GM18907 (cell line): ENCODE measurements at regions not wholly inside any gene's neighbourhood (a gene's known extent, or its start where the extent isn't known, plus 50 kb on each side); places are given as distances from the start of the nearest gene placed in this dataset.
"Not testable (repeated sequence)": the region's sequence is repeated elsewhere in the genome, so short reads cannot be mapped to it uniquely, and the experiment has no call there.

Experiments
- ATAC-seq: cut with Tn5 transposase; IDR thresholded peaks from one replicate; pipeline ENCODE4 v1.9.1; 2021; ENCODE audit warnings: mild to moderate bottlenecking, moderate library complexity; ENCODE audit not compliant: unreplicated experiment

GRCh38 chrX:51148848-51149247, 183.8 kb upstream of the NUDT10 start:
- no peak for ATAC-seq

- no peak for ATAC-seq
Observed at GRCh38 chrX:51151734-51152133, 180.9 kb upstream of the NUDT10 start.

- no peak for ATAC-seq
Observed at GRCh38 chrX:51155157-51155556, 177.5 kb upstream of the NUDT10 start.

- ATAC-seq, result no peak
Observed at GRCh38 chrX:51155566-51155965, 177.1 kb upstream of the NUDT10 start.

- ATAC-seq, result no peak
Observed at GRCh38 chrX:51158231-51158630, 174.4 kb upstream of the NUDT10 start.

GRCh38 chrX:51159378-51159777, 173.2 kb upstream of the NUDT10 start:
- not testable (repeated sequence) for ATAC-seq

- no peak for ATAC-seq
Observed at GRCh38 chrX:51163730-51164129, 168.9 kb upstream of the NUDT10 start.

- not testable (repeated sequence) for ATAC-seq
Observed at GRCh38 chrX:51178356-51178900, 154.2 kb upstream of the NUDT10 start.

GRCh38 chrX:51179805-51180204, 152.8 kb upstream of the NUDT10 start:
- not testable (repeated sequence) for ATAC-seq

GRCh38 chrX:51182545-51182944, 150.1 kb upstream of the NUDT10 start:
- no peak for ATAC-seq

- ATAC-seq, result no peak
Observed at GRCh38 chrX:51192104-51192503, 140.5 kb upstream of the NUDT10 start.

- ATAC-seq, result no peak
Observed at GRCh38 chrX:51215266-51215665, 117.4 kb upstream of the NUDT10 start.

GRCh38 chrX:51215856-51216255, 116.8 kb upstream of the NUDT10 start:
- ATAC-seq, result no peak

- no peak for ATAC-seq
Observed at GRCh38 chrX:51242212-51242611, 90.4 kb upstream of the NUDT10 start.

GRCh38 chrX:51257490-51257889, 75.1 kb upstream of the NUDT10 start:
- ATAC-seq, result no peak

- not testable (repeated sequence) for ATAC-seq
Observed at GRCh38 chrX:51262271-51262670, 70.4 kb upstream of the NUDT10 start.

- no peak for ATAC-seq
Observed at GRCh38 chrX:51272638-51273037, 60.0 kb upstream of the NUDT10 start.

- no peak for ATAC-seq
Observed at GRCh38 chrX:51281758-51282318, 50.8 kb upstream of the NUDT10 start.
